DMS153 (cell line): ENCODE measurements at regions not wholly inside any gene's neighbourhood (a gene's known extent, or its start where the extent isn't known, plus 50 kb on each side); places are given as distances from the start of the nearest gene placed in this dataset.
"Not testable (repeated sequence)": the region's sequence is repeated elsewhere in the genome, so short reads cannot be mapped to it uniquely, and the experiment has no call there.

Experiments used
- DNase-seq: peaks from one replicate; lab custom pipeline; 2025; lab: John Stamatoyannopoulos, UW

DNA sequence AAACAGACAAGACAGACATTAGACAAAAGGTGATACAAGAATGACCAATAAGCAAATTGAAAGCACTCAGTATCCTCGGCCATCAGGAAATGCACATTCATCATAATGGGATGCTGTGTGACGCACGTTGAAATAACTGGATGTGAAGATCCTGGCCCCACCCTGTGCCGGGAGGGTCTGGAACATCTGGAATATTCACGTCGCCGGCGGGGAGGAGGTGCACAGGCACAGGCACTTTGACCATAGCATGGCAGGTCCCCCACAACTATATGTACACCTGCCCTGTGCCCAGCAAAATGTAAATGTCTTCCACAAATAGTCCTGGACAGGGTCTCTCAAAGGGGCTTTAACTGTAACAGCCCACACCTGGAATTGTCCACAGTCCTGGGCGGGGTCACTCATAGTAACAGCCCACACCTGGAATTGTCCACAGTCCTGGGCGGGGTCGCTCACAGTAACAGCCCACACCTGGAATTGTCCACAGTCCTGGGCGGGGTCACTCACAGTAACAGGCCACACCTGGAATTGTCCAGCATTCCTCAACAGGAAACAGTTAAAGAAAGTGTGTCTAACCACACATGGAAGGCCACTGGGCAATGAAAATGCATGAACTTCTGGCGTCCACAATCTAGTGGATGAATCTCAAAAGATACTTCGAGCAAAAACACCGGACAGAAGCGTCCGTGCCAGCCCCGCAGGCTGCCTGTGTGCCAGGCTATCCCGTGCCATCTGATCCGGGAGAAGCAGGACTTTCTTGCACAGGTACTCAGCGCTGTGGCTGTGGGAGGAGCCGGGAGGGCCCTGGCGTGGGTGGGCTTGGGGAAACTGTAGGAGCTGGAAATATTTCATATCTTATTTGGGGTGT, 113.4 kb downstream of the RTP5 start:
- DNase-seq = no peak

DNA sequence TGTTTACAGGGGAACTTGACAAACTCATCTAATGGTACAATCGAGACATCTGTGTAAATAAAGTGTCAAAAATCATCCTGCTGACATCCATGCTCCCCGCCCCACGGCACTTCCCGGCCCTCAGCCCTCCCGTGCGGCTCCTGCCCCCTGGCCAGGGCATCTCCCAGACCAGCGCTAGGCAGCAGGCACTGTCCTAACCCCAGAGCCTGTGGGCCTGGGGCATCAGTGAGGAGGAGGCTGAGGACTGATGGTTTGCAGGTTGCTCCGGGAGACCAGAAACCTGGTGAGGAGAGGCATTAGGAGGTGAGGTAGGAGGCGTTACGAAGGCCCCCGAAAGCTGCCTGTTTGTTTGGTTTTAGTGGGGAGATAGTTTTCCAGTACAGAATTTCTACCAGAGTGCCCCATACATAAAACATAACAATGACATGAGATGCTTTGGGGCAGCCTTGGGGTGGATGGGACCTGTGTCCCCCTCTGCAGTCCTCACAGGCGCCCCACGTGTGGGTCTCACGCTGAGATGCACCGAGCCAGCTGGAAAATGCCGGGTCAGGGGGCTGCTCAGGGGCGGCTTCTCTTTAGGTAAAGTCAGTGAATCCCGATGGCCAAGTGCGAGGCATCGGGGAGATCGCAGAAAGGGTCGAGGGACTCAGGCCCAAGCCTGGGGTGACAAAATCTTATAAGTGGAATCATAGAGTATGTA, 114.2 kb downstream of the RTP5 start:
- DNase-seq = no peak

GRCh38 chr2:241984271-241984655, 114.7 kb downstream of the RTP5 start:
- DNase-seq = no peak

GRCh38 chr2:241984658-241985057, 115.1 kb downstream of the RTP5 start:
- DNase-seq = no peak

DNA sequence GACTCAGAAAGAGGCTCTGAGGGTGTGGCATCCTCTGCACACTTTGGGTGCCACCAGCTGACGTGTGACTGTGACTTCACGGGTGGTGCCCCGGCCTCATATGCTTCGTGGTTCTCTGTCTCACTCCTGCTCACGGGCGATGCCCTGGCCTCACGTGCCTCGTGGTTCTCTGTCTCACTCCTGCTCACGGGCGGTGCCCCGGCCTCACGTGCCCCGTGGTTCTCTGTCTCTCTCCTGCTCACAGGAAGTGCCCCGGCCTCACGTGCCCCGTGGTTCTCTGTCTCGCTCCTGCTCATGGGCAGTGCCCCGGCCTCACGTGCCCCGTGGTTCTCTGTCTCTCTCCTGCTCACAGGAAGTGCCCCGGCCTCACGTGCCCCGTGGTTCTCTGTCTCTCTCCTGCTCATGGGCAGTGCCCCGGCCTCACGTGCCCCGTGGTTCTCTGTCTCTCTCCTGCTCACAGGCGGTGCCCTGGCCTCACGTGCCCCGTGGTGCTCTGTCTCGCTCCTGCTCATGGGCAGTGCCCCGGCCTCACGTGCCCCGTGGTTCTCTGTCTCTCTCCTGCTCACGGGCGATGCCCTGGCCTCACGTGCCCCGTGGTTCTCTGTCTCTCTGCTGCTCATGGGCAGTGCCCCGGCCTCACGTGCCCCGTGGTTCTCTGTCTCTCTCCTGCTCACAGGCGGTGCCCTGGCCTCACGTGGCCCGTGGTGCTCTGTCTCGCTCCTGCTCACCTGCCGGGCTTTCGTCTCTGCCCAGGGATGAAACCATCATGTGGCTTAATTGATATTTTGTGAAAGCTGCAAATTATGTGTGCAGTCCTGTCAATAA, 115.8 kb downstream of the RTP5 start:
- DNase-seq = not testable (repeated sequence)

GRCh38 chr2:241985986-241986329, 116.4 kb downstream of the RTP5 start:
- no peak for DNase-seq

DNA sequence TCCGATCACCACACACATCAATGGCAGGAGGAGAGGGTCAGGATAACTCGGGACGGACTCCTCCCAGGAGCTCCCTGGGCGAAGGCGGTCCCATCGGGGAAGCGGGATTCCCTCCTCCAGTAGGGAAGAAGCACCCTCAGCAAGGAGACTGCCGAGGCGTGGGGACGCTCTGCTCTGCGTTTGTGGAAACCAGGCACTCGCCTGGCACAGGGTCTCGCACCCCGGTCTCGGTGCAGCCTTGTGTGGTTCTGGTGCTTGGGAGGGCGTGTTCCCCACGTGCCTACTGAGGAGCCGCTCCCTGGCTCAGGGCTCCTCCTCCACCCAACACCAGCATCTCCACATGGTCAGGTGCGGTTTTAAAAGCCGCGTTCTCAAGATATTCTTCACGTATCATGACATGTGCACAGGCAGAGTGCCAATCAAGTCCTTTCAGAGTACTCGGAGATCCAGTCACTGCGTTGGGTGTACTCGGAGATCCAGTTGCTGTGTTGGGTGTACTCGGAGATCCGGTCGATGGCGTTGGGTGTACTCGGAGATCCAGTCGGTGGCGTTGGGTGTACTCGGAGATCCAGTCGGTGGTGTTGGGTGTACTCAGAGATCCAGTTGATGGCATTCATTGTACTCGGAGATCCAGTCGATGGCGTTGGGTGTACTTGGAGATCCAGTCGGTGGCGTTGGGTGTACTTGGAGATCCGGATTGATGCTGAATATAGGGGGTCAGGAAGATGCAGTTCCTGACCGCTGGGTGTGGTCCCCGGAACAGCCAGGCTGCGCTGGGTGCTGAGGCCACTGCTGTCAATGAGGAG, 117.5 kb downstream of the RTP5 start:
- DNase-seq = no peak

- DNase-seq = no peak
These were observed 118.2 kb downstream of the RTP5 start for GRCh38 chr2:241987726-241988125.

DNA sequence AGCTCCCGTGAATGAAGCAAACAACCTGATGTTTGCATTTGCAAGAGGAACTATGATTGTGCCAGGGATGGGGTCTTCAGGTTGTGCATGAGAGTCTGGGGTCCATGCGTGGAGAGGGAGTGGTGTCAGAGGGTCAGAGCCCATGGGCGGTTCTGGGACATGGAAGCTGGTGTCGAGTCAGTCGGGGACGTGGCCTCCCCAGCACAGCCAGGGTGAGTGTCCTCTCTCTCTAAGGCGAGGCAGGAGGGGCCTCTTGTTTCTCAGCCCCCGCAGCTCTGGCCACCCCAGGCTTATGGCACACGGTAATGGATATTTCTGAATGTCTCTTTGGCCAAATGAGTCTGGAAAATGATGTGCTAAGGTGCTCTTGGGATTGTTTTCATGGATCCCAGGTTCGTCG, 118.6 kb downstream of the RTP5 start:
- no peak for DNase-seq

DNA sequence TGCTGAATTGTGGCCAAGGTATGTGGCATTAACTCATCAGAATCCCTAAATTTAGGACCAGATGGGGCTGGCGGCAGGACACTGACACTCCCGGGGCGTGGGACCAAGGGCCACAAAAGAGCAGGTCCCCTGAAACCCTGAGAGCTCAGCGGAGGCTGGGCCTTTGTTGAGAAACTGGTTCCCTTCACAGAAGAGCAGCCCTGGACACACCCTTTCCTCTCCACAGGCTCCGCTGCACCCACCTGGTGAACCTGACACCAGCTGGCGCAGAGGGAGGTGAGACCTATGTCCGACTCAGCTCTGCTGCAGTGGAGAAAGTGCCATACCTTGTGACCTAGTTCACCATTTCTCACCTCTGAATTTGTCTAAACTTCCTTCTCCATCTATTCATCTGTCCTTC, 119.5 kb downstream of the RTP5 start:
- no peak for DNase-seq

DNA sequence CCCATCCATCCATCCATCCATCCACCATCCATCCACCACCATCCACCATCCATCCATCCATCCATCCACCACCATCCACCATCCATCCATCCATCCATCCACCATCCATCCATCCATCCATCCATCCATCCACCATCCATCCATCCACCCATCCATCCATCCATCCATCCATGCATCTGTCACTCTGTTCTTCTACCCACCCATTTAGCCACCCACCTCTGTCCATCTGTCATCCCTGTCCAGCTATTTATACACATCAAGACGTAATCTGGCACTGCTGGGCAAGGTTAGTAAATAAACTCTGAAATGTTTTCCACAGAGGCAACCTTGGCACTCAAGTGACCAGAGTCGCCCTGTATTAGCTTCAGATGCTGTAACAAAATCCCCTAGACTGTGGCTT, 120.9 kb downstream of the RTP5 start:
- DNase-seq = no peak

- no peak for DNase-seq
These were observed 121.8 kb downstream of the RTP5 start for GRCh38 chr2:241991299-241991698.

- DNase-seq = no peak
These were observed 123.2 kb downstream of the RTP5 start for GRCh38 chr2:241992753-241993152.

DNA sequence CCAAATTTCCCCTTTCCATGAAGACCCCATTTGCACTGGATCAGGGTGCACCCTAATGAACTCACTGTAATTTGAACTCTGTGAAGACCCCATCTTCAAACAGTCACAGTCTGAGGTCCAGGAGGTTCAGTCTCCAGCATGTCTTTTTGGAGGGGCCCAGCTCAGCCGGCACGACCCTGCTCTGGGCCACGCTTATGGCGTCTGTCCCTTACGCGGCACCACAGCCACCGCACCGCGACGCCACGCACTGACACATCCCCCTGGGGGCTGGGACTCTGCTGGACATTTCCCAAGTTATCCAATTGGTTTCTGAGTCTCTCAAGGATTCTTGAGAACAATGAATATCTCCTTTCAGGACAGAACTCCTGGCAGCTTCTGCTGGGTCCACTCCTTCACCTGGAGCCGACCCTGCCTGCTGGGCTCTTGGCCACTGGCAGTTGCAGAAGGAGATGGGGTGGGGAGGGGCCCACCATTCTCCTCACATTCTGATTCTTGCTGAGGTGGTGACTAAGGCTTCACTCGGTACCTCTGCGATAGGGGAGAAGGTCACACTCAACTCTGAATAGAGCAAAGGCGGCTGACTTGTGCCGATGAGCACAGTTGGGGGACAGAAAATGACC, 124.0 kb downstream of the RTP5 start:
- no peak for DNase-seq

- no peak for DNase-seq
These were observed 124.6 kb downstream of the RTP5 start for GRCh38 chr2:241994086-241994485.

DNA sequence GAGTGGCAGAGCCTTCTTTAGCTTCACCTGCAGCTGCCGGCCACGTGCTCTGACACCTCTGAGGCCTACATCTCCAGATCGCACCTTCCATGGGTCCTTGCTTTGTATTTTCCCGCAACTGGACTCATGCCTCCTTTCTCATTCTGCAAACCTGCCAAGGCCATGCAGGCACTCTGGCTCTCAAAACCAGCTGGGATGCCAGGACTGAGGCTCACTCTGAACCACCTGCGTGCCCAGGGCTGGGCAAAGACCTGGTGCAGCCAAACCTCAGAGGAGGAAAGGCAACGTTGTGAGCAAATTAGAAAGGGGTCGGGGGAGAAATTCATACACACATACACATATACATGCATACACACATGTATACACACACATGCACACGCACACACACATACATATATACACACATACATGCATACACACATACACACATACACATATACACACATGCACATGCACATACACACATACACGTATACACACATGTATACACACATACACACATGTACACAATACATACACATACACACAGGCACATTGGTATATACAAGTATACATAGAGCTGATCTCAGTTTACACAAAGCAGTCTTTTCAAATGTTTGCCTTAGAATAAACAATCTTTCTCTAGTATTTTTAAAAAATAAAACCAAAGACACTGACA, 125.2 kb downstream of the RTP5 start:
- DNase-seq = no peak

GRCh38 chr2:241996100-241996499, 126.6 kb downstream of the RTP5 start:
- DNase-seq = no peak

DNA sequence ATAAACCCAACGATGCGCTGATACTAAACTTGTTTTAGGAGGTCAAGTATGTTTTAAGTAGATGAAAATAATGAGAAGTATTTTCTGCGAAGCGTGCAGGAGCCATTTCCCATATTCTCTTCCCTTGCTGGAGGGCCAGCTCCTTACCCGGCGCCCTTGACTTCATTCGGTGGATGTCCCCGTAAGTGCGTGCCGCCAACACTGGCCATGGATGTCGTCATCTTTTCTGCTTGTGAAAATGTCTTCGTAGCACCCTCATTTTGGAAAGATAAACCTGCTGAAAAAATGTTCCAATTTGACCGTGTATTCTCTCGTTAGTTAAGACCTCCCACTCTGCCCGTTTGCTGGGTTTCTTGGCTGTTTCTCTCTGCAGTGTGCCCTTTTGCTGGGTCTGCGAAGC, 127.5 kb downstream of the RTP5 start:
- no peak for DNase-seq

- no peak for DNase-seq
These were observed 129.7 kb downstream of the RTP5 start for GRCh38 chr2:241999184-241999583.

GRCh38 chr2:242001853-242002252, 132.3 kb downstream of the RTP5 start:
- no peak for DNase-seq

- no peak for DNase-seq
These were observed 133.4 kb downstream of the RTP5 start for GRCh38 chr2:242002944-242003343.
